ENCODE measurements at regions not wholly inside any gene's neighbourhood (a gene's known extent, or its start where the extent isn't known, plus 50 kb on each side); places are given as distances from the start of the nearest gene placed in this dataset.

GRCh38 chr20:48342822-48343513 is 484.8 kb downstream of the PREX1 start:
- Histone ChIP-seq H3K27ac (replicated peaks) (no peak overlapping the region), H3K4me3 (replicated peaks; ENCODE audit: insufficient read depth, low read length) (no peak overlapping the region), H3K27me3 (ENCODE audit: insufficient read depth, poor library complexity, severe bottlenecking) (no peaks in the 10 kb centered on the region)
- DNase-seq (ENCODE audit: low read depth in 1 of 2, low spot score in 1 of 2) = no peak
- TF ChIP-seq CTCF (IDR thresholded peaks at IDR 0.05; ENCODE audit: insufficient read depth, low read length) (no peak), REST (IDR thresholded peaks at IDR 0.05; ENCODE audit: insufficient replicate concordance, low read depth) (no peak), SPI1 (IDR thresholded peaks at IDR 0.05; ENCODE audit: borderline replicate concordance, low read depth) (no peak), GABPA (IDR thresholded peaks at IDR 0.05; ENCODE audit: low read depth) (no peak), POLR2AphosphoS5 (IDR thresholded peaks at IDR 0.05; ENCODE audit: low read depth) (no peak)

- Histone ChIP-seq H3K27me3 (ENCODE audit: insufficient read depth, poor library complexity, severe bottlenecking) (no peaks in the 10 kb centered on the region), H3K4me3 (replicated peaks; ENCODE audit: insufficient read depth, low read length) (no peak overlapping the region), H3K27ac (replicated peaks) (no peak overlapping the region)
- DNase-seq (ENCODE audit: low read depth in 1 of 2, low spot score in 1 of 2) = no peak
- TF ChIP-seq POLR2AphosphoS5 (IDR thresholded peaks at IDR 0.05; ENCODE audit: low read depth) (no peak), GABPA (IDR thresholded peaks at IDR 0.05; ENCODE audit: low read depth) (no peak)
Observed at GRCh38 chr20:48340883-48341281, 486.9 kb downstream of the PREX1 start.

- DNase-seq (ENCODE audit: low read depth in 1 of 2, low spot score in 1 of 2) = peak in 1 of 2 experiments; percentile 29
- no peak for TF ChIP-seq GABPA (IDR thresholded peaks at IDR 0.05; ENCODE audit: low read depth)
- no peak for TF ChIP-seq SPI1 (IDR thresholded peaks at IDR 0.05; ENCODE audit: borderline replicate concordance, low read depth)
- no peak for TF ChIP-seq POLR2AphosphoS5 (IDR thresholded peaks at IDR 0.05; ENCODE audit: low read depth)
- H3K27ac ChIP-seq (replicated peaks) = no peak overlapping the region
- H3K4me3 ChIP-seq (replicated peaks; ENCODE audit: insufficient read depth, low read length) = no peak overlapping the region
- H3K27me3 ChIP-seq (ENCODE audit: insufficient read depth, poor library complexity, severe bottlenecking) = no peaks in the 10 kb centered on the region
Observed at GRCh38 chr20:48339986-48340882, 487.6 kb downstream of the PREX1 start.

- no peak overlapping the region for H3K4me3 ChIP-seq (replicated peaks; ENCODE audit: insufficient read depth, low read length)
- TF ChIP-seq CTCF (IDR thresholded peaks at IDR 0.05; ENCODE audit: insufficient read depth, low read length) (no peak), GABPA (IDR thresholded peaks at IDR 0.05; ENCODE audit: low read depth) (no peak), POLR2AphosphoS5 (IDR thresholded peaks at IDR 0.05; ENCODE audit: low read depth) (no peak), REST (IDR thresholded peaks at IDR 0.05; ENCODE audit: insufficient replicate concordance, low read depth) (no peak), SPI1 (IDR thresholded peaks at IDR 0.05; ENCODE audit: borderline replicate concordance, low read depth) (no peak)
- no peak for DNase-seq (ENCODE audit: low read depth in 1 of 2, low spot score in 1 of 2)
- H3K27ac ChIP-seq (replicated peaks) = no peak overlapping the region
- H3K27me3 ChIP-seq (ENCODE audit: insufficient read depth, poor library complexity, severe bottlenecking) = no peaks in the 10 kb centered on the region
Observed at GRCh38 chr20:48339190-48339985, 488.4 kb downstream of the PREX1 start.
